Lower leg skin (tissue), 4 donors: ENCODE measurements at regions not wholly inside any gene's neighbourhood (a gene's known extent, or its start where the extent isn't known, plus 50 kb on each side); places are given as distances from the start of the nearest gene placed in this dataset.

Experiments used
- DNase-seq, 2 donors: peaks; one replicate each; pipeline ENCODE4 v3.0.0-alpha.2; 2019; ENCODE audit warnings: low spot score in 2 of 2
- H3K4me3 ChIP-seq: fragments of 200-600 bp; sonication (generic); 2 replicates; pipeline ENCODE4 v1.5.1; 2017; ENCODE audit warnings: mild to moderate bottlenecking, low read depth; ENCODE audit not compliant: poor library complexity, severe bottlenecking
- CTCF ChIP-seq, 3 donors: fragments of 450-650 bp; IDR thresholded peaks; one replicate each; pipeline ENCODE4 v1.5.1; 2016; ENCODE audit warnings: antibody characterized with exemption in 3 of 3, mild to moderate bottlenecking in 3 of 3, moderate library complexity in 2 of 3
- POLR2A ChIP-seq, 2 donors: fragments of 450-650 bp; IDR thresholded peaks; one replicate each; pipeline ENCODE4 v1.6.1; 2016 to 2017; ENCODE audit warnings: antibody characterized with exemption in 2 of 2, mild to moderate bottlenecking in 1 of 2, moderate library complexity in 1 of 2
- WGBS, 2 donors: methylation state at CpG; one replicate each; pipeline ENCODE4 v1.1.5; 2018; 5-methylcytosine and 5-hydroxymethylcytosine counted together
- intact Hi-C: fragments of 100-400 bp; cut with DNase I; formaldehyde crosslinking; loops from one replicate; pipeline ENCODE4 v1.15.0; 2023; ENCODE audit warnings: low total_unique reads

- intact Hi-C loops, result loop anchor here (5.0 kb wide), 1 partner anchor 779 kb away; no protein-coding TSS in a partner anchor
- H3K4me3 ChIP-seq, result no peak overlapping the region
- DNase-seq, result no peak
- no peak for TF ChIP-seq CTCF (IDR thresholded peaks at IDR 0.05)
- no peak for TF ChIP-seq POLR2A (IDR thresholded peaks at IDR 0.05)
Measured at GRCh38 chr5:38191693-38192092, 66.7 kb upstream of the EGFLAM start.

GRCh38 chr5:38190111-38190510 lies 68.2 kb upstream of the EGFLAM start:
- TF ChIP-seq POLR2A (IDR thresholded peaks at IDR 0.05), result no peak
- TF ChIP-seq CTCF (IDR thresholded peaks at IDR 0.05), result no peak
- intact Hi-C loops, result loop anchor here (5.0 kb wide), 1 partner anchor 778 kb away; no protein-coding TSS in a partner anchor
- DNase-seq, result no peak
- WGBS, 2 donors, result 91 to 93% methylated on average over 12 of the region's 12 CpGs
- no peak overlapping the region for H3K4me3 ChIP-seq

GRCh38 chr5:38189081-38189504 lies 69.3 kb upstream of the EGFLAM start:
- intact Hi-C loops, result no loop called here
- 75 to 77% methylated on average over 12 of the region's 12 CpGs for WGBS, 2 donors
- DNase-seq, result no peak
- H3K4me3 ChIP-seq, result no peak overlapping the region
- TF ChIP-seq CTCF (IDR thresholded peaks at IDR 0.05) (no peak), POLR2A (IDR thresholded peaks at IDR 0.05) (no peak)

- no peak overlapping the region for H3K4me3 ChIP-seq
- WGBS, 2 donors, result 77 to 78% methylated on average over 6 of the region's 6 CpGs
- no peak for DNase-seq
- intact Hi-C loops, result no loop called here
- TF ChIP-seq POLR2A (IDR thresholded peaks at IDR 0.05) (no peak), CTCF (IDR thresholded peaks at IDR 0.05) (no peak)
Measured at GRCh38 chr5:38188591-38188990, 69.8 kb upstream of the EGFLAM start.

GRCh38 chr5:38187532-38187931 lies 70.8 kb upstream of the EGFLAM start:
- WGBS, 2 donors, result 74 to 80% methylated on average over 3 of the region's 3 CpGs
- TF ChIP-seq POLR2A (IDR thresholded peaks at IDR 0.05) (no peak), CTCF (IDR thresholded peaks at IDR 0.05) (no peak)

GRCh38 chr5:38184627-38185026 lies 73.7 kb upstream of the EGFLAM start:
- DNase-seq, result no peak
- 81 to 84% methylated on average over 3 of the region's 3 CpGs for WGBS, 2 donors
- intact Hi-C loops, result no loop called here
- no peak for TF ChIP-seq CTCF (IDR thresholded peaks at IDR 0.05)
- no peak overlapping the region for H3K4me3 ChIP-seq

More at GRCh38 chr5:38187532-38187931, 70.8 kb upstream of the EGFLAM start:
- intact Hi-C loops, result no loop called here
- no peak overlapping the region for H3K4me3 ChIP-seq
- DNase-seq, result no peak
